Neutrophil (primary cell): ENCODE measurements at regions not wholly inside any gene's neighbourhood (a gene's known extent, or its start where the extent isn't known, plus 50 kb on each side); places are given as distances from the start of the nearest gene placed in this dataset.

Experiments
- H3K27ac ChIP-seq: fragments of 200-600 bp; sonication (generic); 2 replicates; pipeline ENCODE4 v1.5.1; 2016; ENCODE audit warnings: mild to moderate bottlenecking, moderate library complexity
- H3K27me3 ChIP-seq: fragments of 200-600 bp; sonication (generic); 2 replicates; pipeline ENCODE4 v1.6.0; 2016; ENCODE audit warnings: mild to moderate bottlenecking
- H3K36me3 ChIP-seq: fragments of 200-600 bp; sonication (generic); 2 replicates; pipeline ENCODE4 v1.5.1; 2017
- H3K4me1 ChIP-seq, 2 experiments: fragments of 200-600 bp in 1 of 2; sonication (generic) in 1 of 2; 1 replicate in 1 of 2; 2 replicates in 1 of 2; pipeline versions ENCODE4 v1.5.1 to v1.6.1; 2013 to 2016; ENCODE audit warnings: low read depth in 1 of 2, low read length in 1 of 2, mild to moderate bottlenecking in 1 of 2, moderate library complexity in 1 of 2; ENCODE audit not compliant: control insufficient read depth in 1 of 2, insufficient read depth in 1 of 2
- H3K4me3 ChIP-seq, 2 experiments: fragments of 200-600 bp in 1 of 2; sonication (generic) in 1 of 2; 1 replicate in 1 of 2; 2 replicates in 1 of 2; pipeline ENCODE4 v1.5.1; 2013 to 2016; ENCODE audit warnings: low read depth in 1 of 2, low read length in 1 of 2, mild to moderate bottlenecking in 1 of 2, moderate library complexity in 1 of 2
- H3K9me3 ChIP-seq: fragments of 200-600 bp; sonication (generic); 2 replicates; pipeline ENCODE4 v1.5.1; 2016
- TF ChIP-seq, protein P1 (sequence below): fragments of 200-600 bp; sonication (generic); IDR thresholded peaks from 2 replicates; pipeline ENCODE4 v1.5.1; 2016; ENCODE audit warnings: antibody characterized with exemption

DNA sequence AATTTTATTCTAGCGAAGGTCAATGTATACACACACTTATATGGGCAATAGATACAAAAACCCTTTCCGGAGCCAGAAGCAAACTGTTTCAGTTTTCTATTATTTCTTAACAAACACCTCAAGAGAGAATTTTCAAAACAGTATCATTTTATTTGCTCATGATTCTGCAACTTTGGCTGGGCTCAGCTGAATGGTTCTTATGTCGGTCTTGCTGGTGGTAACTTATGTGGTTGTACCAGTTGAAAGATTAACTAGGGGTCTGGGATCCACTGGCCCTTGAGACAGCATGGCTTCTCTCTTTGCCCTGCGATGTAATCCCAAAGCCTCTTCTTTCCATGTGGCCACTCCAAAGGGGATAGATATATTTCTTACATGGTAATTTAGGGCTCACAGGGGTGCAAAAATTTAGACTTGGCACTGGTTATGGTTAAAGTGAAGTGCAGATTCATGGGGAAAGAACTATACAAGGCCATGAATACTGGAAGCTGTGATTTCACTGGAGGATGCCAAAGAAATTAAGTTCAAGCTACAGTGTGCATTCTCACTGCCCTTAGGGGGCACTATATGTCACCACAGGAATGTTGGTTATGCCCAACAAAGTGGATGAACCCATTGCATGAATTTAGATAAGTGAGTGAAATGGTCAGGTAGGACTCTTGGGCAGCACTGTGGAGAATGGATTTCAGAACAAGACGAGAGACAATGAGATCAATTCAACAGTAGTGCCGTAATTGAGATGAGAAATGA, 94.3 kb upstream of the NAV3 start:
- Histone ChIP-seq H3K27ac (no peak overlapping the region), H3K4me1 (no peaks in the 10 kb centered on the region), H3K4me3 (no peak overlapping the region), H3K27me3 (no peaks in the 10 kb centered on the region), H3K9me3 (no peaks in the 10 kb centered on the region), H3K36me3 (no peaks in the 10 kb centered on the region)
- TF ChIP-seq, protein P1, sequence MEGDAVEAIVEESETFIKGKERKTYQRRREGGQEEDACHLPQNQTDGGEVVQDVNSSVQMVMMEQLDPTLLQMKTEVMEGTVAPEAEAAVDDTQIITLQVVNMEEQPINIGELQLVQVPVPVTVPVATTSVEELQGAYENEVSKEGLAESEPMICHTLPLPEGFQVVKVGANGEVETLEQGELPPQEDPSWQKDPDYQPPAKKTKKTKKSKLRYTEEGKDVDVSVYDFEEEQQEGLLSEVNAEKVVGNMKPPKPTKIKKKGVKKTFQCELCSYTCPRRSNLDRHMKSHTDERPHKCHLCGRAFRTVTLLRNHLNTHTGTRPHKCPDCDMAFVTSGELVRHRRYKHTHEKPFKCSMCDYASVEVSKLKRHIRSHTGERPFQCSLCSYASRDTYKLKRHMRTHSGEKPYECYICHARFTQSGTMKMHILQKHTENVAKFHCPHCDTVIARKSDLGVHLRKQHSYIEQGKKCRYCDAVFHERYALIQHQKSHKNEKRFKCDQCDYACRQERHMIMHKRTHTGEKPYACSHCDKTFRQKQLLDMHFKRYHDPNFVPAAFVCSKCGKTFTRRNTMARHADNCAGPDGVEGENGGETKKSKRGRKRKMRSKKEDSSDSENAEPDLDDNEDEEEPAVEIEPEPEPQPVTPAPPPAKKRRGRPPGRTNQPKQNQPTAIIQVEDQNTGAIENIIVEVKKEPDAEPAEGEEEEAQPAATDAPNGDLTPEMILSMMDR: no peak

DNA sequence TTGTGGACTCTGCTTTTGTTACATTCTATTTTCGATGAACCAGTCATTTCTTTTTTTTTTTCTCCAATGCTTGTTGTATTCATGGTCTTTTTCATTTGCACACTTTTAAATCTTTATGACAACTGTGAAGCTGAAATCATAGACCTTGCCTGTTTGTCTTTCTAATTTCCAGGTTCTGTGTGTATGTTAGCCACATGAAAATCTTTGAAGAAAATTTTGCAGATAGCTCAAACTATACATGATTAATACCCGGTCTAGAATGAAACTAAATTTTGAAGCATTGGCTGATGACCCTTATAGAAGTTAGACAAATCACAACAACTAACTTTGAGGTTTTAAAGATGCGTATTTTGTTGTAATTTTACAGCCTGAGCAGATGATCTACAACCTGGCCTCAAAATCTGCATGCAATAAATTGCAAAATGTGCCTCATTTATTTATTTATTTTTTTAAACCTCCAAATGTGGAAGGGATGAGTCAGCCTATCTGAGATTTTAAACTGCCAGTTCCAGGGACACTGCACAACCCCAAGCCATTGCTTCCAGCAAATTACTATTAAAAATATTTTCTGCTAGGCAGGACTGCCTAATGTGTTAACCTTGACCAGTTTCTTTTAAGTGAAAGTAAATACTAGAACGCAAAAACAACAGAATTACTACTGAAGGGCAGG, 96.3 kb upstream of the NAV3 start:
- H3K36me3 ChIP-seq: no peaks in the 10 kb centered on the region
- no peaks in the 10 kb centered on the region for H3K27me3 ChIP-seq
- no peaks in the 10 kb centered on the region for H3K9me3 ChIP-seq
- no peaks in the 10 kb centered on the region for H3K4me1 ChIP-seq
- H3K27ac ChIP-seq: no peak overlapping the region
- TF ChIP-seq, protein P1: no peak
- no peak overlapping the region for H3K4me3 ChIP-seq

DNA sequence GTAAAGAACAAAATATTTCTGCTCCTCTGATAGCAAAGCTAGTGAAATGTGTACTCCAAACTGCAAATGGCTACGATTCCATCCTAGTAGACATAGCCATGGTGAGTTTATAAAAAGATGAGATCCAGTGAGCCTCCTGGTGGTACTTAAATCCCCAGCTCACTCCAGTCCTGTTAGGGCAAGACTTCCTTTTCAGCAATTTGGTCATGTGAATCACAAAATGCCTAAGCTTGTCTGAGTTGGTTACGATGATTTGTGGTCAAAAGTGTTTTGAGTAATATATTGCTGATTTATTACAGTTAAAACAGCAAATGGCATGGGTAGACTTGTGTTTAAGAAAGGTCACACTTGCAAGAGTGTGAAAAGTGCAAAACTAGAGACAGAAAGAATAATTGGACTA, 102.7 kb upstream of the NAV3 start:
- Histone ChIP-seq H3K9me3 (no peaks in the 10 kb centered on the region), H3K4me3 (no peak overlapping the region), H3K36me3 (no peaks in the 10 kb centered on the region), H3K27ac (no peak overlapping the region), H3K27me3 (no peaks in the 10 kb centered on the region), H3K4me1 (no peaks in the 10 kb centered on the region)
- TF ChIP-seq, protein P1: no peak

DNA sequence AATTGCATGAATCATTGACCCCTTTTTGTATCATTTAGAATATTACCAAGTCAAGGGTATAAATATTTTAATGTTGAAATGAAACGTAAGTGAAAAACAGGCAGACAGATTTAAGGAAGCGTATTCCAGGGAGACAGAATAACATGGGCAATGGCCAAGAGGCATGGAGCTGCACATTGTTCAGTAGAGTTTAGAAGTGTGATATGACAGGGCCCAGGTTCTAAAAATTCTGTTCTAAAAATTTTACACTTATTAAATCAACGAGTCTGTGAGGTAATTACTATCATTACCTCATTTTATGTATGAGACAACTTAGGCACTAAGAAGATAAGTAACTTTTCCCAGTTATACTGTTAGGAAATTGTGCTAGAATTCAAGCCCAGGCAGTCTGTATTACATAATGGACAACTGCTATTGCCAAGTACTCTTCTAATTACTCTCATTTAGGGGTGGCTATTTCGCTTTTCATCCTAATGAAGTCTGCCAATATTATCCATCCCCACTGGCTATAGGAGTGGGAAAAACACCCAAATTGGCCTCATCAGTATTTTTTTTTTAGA, 103.2 kb upstream of the NAV3 start:
- Histone ChIP-seq H3K27me3 (no peaks in the 10 kb centered on the region), H3K4me1 (no peaks in the 10 kb centered on the region), H3K9me3 (no peaks in the 10 kb centered on the region), H3K4me3 (no peak overlapping the region), H3K27ac (no peak overlapping the region), H3K36me3 (no peaks in the 10 kb centered on the region)
- TF ChIP-seq, protein P1: no peak

DNA sequence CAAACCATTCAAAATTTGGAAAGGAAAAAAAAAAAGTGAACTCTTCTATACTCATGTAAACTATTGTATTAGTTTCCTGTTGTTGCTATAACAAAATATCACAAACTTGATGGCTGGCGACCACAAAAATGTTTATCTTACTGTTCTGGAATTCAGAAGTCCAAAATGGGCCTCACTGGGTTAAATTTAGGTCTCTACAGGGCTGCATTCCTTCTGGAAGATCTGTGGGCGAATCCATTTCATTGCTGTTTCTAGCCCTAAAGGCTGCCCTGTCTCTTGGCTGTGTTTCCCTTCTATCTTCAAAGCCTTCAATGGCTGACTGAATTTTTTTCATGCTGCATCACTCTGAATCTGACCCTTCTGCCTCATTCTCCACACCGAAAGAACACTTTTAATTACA, 105.1 kb upstream of the NAV3 start:
- H3K27me3 ChIP-seq: no peaks in the 10 kb centered on the region
- H3K36me3 ChIP-seq: no peaks in the 10 kb centered on the region
- no peak overlapping the region for H3K27ac ChIP-seq
- no peaks in the 10 kb centered on the region for H3K9me3 ChIP-seq
- H3K4me1 ChIP-seq: no peaks in the 10 kb centered on the region
- TF ChIP-seq, protein P1: no peak
- H3K4me3 ChIP-seq: no peak overlapping the region
